ENCODE measurements at regions not wholly inside any gene's neighbourhood (a gene's known extent, or its start where the extent isn't known, plus 50 kb on each side); places are given as distances from the start of the nearest gene placed in this dataset.

DNA sequence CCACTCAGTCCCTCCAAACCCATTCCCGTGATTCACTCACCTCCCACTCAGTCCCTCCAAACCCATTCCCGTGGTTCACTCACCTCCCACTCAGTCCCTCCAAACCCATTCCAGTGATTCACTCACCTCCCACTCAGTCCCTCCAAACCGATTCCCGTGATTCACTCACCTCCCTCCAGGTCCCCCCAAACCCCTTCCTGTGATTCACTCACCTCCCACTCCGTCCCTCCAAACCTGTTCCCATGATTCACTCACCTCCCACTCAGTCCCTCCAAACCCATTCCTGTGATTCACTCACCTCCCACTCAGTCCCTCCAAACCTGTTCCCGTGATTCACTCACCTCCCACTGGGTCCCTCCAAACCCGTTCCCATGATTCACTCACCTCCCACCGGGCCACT lies 639.6 kb downstream of the BRD1 start:
- Histone ChIP-seq H3K4me3 (ENCODE audit: low read depth in 2 of 2, low read length in 2 of 2) (no peak overlapping the region), H3K4me1 (ENCODE audit: control insufficient read depth, insufficient read depth, low read length) (no peaks in the 10 kb centered on the region), H3K27me3 (ENCODE audit: control insufficient read depth, insufficient read depth, low read length) (no peaks in the 10 kb centered on the region; the same call in 1 of the 2 replicates), H3K36me3 (ENCODE audit: control insufficient read depth, insufficient read depth, low read length) (no peaks in the 10 kb centered on the region), H3K9me3 (ENCODE audit: control insufficient read depth, insufficient read depth, low read depth, low read length) (no peaks in the 10 kb centered on the region), H3K27ac (ENCODE audit: low read length) (no peak overlapping the region)
- CTCF ChIA-PET: no interaction called here
- DNase-seq (ENCODE audit: low read depth, low spot score): no peak
- no TSS peak for BruUV-seq (replicated peaks)
- in situ Hi-C loops (cut with HindIII; ENCODE audit: low pct_unique_long_range_greater_than_20kb, low sequenced_read_pairs): no loop called here
- intact Hi-C loops (cut with micrococcal nuclease; ENCODE audit: unreplicated experiment): no loop called here
- no peak for ATAC-seq
- POLR2A ChIA-PET: no interaction called here
- TF ChIP-seq POLR2AphosphoS5 (IDR thresholded peaks at IDR 0.05; ENCODE audit: low read depth, low read length): no peak
- no peak for TF ChIP-seq CTCF (IDR thresholded peaks at IDR 0.05)
- no peak for TF ChIP-seq TCF7L2 (IDR thresholded peaks at IDR 0.05; ENCODE audit: low read depth, low read length)
- TF ChIP-seq, protein P1, sequence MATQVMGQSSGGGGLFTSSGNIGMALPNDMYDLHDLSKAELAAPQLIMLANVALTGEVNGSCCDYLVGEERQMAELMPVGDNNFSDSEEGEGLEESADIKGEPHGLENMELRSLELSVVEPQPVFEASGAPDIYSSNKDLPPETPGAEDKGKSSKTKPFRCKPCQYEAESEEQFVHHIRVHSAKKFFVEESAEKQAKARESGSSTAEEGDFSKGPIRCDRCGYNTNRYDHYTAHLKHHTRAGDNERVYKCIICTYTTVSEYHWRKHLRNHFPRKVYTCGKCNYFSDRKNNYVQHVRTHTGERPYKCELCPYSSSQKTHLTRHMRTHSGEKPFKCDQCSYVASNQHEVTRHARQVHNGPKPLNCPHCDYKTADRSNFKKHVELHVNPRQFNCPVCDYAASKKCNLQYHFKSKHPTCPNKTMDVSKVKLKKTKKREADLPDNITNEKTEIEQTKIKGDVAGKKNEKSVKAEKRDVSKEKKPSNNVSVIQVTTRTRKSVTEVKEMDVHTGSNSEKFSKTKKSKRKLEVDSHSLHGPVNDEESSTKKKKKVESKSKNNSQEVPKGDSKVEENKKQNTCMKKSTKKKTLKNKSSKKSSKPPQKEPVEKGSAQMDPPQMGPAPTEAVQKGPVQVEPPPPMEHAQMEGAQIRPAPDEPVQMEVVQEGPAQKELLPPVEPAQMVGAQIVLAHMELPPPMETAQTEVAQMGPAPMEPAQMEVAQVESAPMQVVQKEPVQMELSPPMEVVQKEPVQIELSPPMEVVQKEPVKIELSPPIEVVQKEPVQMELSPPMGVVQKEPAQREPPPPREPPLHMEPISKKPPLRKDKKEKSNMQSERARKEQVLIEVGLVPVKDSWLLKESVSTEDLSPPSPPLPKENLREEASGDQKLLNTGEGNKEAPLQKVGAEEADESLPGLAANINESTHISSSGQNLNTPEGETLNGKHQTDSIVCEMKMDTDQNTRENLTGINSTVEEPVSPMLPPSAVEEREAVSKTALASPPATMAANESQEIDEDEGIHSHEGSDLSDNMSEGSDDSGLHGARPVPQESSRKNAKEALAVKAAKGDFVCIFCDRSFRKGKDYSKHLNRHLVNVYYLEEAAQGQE (IDR thresholded peaks at IDR 0.05; ENCODE audit: insufficient read depth in 1 of 2, low read depth in 2 of 2, low read length in 1 of 2): no peak
- TF ChIP-seq SIN3A (IDR thresholded peaks at IDR 0.05; ENCODE audit: borderline replicate concordance, insufficient read depth, low read depth, low read length): no peak

DNA sequence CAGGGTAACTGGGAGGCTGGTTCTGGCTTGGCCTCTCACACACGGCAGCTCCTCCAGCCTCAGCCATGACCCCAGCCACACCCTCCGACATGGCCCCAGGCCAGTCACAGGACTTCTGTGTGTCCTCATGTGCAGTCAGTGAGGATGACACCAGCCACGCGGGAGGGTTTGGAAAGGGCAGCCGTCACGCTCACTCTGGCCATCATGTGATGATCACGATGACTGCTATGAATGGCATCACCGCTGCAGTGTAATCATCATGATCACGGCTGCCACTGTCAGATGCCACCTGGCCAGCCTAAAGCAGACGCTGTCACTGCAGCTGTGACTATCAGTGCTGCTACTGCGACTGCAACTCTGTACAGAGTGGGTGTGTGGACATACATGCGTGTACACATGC lies 640.9 kb downstream of the BRD1 start:
- ATAC-seq (no peak), DNase-seq (ENCODE audit: low read depth, low spot score) (no peak)
- Histone ChIP-seq H3K27ac (ENCODE audit: low read length) (no peak overlapping the region), H3K36me3 (ENCODE audit: control insufficient read depth, insufficient read depth, low read length) (no peaks in the 10 kb centered on the region), H3K27me3 (ENCODE audit: control insufficient read depth, insufficient read depth, low read length) (no peaks in the 10 kb centered on the region; the same call in 1 of the 2 replicates), H3K4me1 (ENCODE audit: control insufficient read depth, insufficient read depth, low read length) (no peaks in the 10 kb centered on the region), H3K9me3 (ENCODE audit: control insufficient read depth, insufficient read depth, low read depth, low read length) (no peaks in the 10 kb centered on the region), H3K4me3 (ENCODE audit: low read depth in 2 of 2, low read length in 2 of 2) (no peak overlapping the region)
- no TSS peak for BruUV-seq (replicated peaks)
- intact Hi-C loops (cut with micrococcal nuclease; ENCODE audit: unreplicated experiment): no loop called here
- ChIA-PET POLR2A (no interaction called here), CTCF (no interaction called here)
- in situ Hi-C loops (cut with HindIII; ENCODE audit: low pct_unique_long_range_greater_than_20kb, low sequenced_read_pairs): no loop called here
- no peak for TF ChIP-seq SIN3A (IDR thresholded peaks at IDR 0.05; ENCODE audit: borderline replicate concordance, insufficient read depth, low read depth, low read length)
- TF ChIP-seq TCF7L2 (IDR thresholded peaks at IDR 0.05; ENCODE audit: low read depth, low read length): no peak
- TF ChIP-seq, protein P1 (IDR thresholded peaks at IDR 0.05; ENCODE audit: insufficient read depth in 1 of 2, low read depth in 2 of 2, low read length in 1 of 2): no peak
- TF ChIP-seq POLR2AphosphoS5 (IDR thresholded peaks at IDR 0.05; ENCODE audit: low read depth, low read length): no peak
- TF ChIP-seq CTCF (IDR thresholded peaks at IDR 0.05): no peak

All from Panc1 (cell line).